H1 (cell line): ENCODE measurements at regions not wholly inside any gene's neighbourhood (a gene's known extent, or its start where the extent isn't known, plus 50 kb on each side); places are given as distances from the start of the nearest gene placed in this dataset.

Experiments
- CTCF ChIA-PET: fragments of 300-600 bp; sonication (Branson Sonifier 250); formaldehyde crosslinking; loops from one replicate; lab custom pipeline; 2021; ENCODE audit not compliant: partially characterized antibody; lab: Charles Lee
- POLR2A ChIA-PET: fragments of 300-600 bp; sonication (Branson Sonifier 250); formaldehyde crosslinking; loops from one replicate; lab custom pipeline; 2021; ENCODE audit warnings: inconsistent platforms; ENCODE audit not compliant: partially characterized antibody; lab: Charles Lee
- DNase-seq, 2 experiments: peaks; one replicate each; pipeline versions ENCODE4 v3.0.0 to v3.0.0-alpha.2; 2010 to 2022; ENCODE audit warnings: low spot score in 2 of 2, low read depth in 1 of 2, mixed read lengths in 1 of 2
- FAIRE-seq: peaks from 2 replicates; lab custom pipeline; 2011; peaks lifted over from hg19 to GRCh38; lab: Jason Lieb, UNC
- H2AFZ ChIP-seq: 2 replicates; pipeline ENCODE4 v1.8.1; 2012; ENCODE audit warnings: low read length, inconsistent platforms
- H2AK5ac ChIP-seq: 2 replicates; pipeline ENCODE4 v1.6.1; 2013; ENCODE audit warnings: low read depth, low read length
- H2BK120ac ChIP-seq: replicated peaks from 2 replicates; pipeline ENCODE3; 2013; ENCODE audit warnings: low read depth, low read length, inconsistent platforms
- H2BK12ac ChIP-seq: 2 replicates; pipeline ENCODE4 v1.6.1; 2013; ENCODE audit warnings: low read depth, low read length
- H2BK15ac ChIP-seq: 2 replicates; pipeline ENCODE4 v1.6.1; 2013; ENCODE audit warnings: low read length
- H2BK20ac ChIP-seq: 2 replicates; pipeline ENCODE4 v1.6.1; 2013; ENCODE audit warnings: low read length
- H2BK5ac ChIP-seq: 2 replicates; pipeline ENCODE4 v1.6.1; 2013; ENCODE audit warnings: low read depth, low read length
- H3K14ac ChIP-seq: 2 replicates; pipeline ENCODE4 v1.6.1; 2013; ENCODE audit warnings: inconsistent platforms; ENCODE audit not compliant: insufficient read length
- H3K18ac ChIP-seq: 2 replicates; pipeline ENCODE4 v1.6.1; 2013; ENCODE audit warnings: low read length; ENCODE audit errors: extremely low read depth
- H3K23ac ChIP-seq: 2 replicates; pipeline ENCODE4 v1.6.1; 2013; ENCODE audit warnings: inconsistent platforms; ENCODE audit not compliant: insufficient read length
- H3K23me2 ChIP-seq: 2 replicates; pipeline ENCODE4 v1.6.1; 2013; ENCODE audit warnings: low read depth, low read length
- H3K27ac ChIP-seq: 2 replicates; pipeline ENCODE4 v1.6.1; 2011; ENCODE audit warnings: low read depth, low read length, inconsistent platforms
- H3K27me3 ChIP-seq, 4 experiments: replicated peaks in 1 of 4; 1 replicate in 1 of 4; 2 replicates in 3 of 4; pipeline versions ENCODE4 v1.6.1 to v1.8.1; 2011 to 2013; ENCODE audit warnings: low read length in 3 of 4, mild to moderate bottlenecking in 3 of 4, inconsistent platforms in 2 of 4, mixed read lengths in 2 of 4, moderate library complexity in 1 of 4; ENCODE audit not compliant: control insufficient read depth in 3 of 4, insufficient read depth in 3 of 4; ENCODE audit errors: extremely low read depth in 1 of 4
- H3K36me3 ChIP-seq, 4 experiments: 2 replicates each; pipeline versions ENCODE4 v1.6.1 to v1.8.1; 2011 to 2013; ENCODE audit warnings: mild to moderate bottlenecking in 4 of 4, low read length in 3 of 4, moderate library complexity in 2 of 4, control low read depth in 1 of 4, inconsistent platforms in 1 of 4; ENCODE audit not compliant: insufficient read depth in 4 of 4, control insufficient read depth in 2 of 4
- H3K4ac ChIP-seq: replicated peaks from 2 replicates; pipeline ENCODE3; 2013; ENCODE audit warnings: low read length, low read depth, mixed read lengths, inconsistent platforms; ENCODE audit not compliant: insufficient read length
- H3K4me1 ChIP-seq, 4 experiments: replicated peaks in 1 of 4; 1 replicate in 1 of 4; 2 replicates in 3 of 4; pipeline versions ENCODE4 v1.6.1 to v1.8.1; 2011 to 2013; ENCODE audit warnings: low read length in 3 of 4, inconsistent platforms in 2 of 4, mixed read lengths in 1 of 4; ENCODE audit not compliant: insufficient read depth in 4 of 4, control insufficient read depth in 3 of 4
- H3K4me2 ChIP-seq, 2 experiments: 2 replicates each; pipeline versions ENCODE4 v1.6.1 to v1.8.1; 2011 to 2013; ENCODE audit warnings: low read depth in 2 of 2, low read length in 2 of 2, control low read depth in 1 of 2, inconsistent platforms in 1 of 2, mild to moderate bottlenecking in 1 of 2; ENCODE audit not compliant: insufficient read depth in 1 of 2
- H3K4me3 ChIP-seq, 4 experiments: fragments of 200-600, 300-600 bp in 1 of 4; sonication (generic), shearing (Covaris generic), sonication (Bioruptor Twin) in 1 of 4; 2 replicates each; pipeline versions ENCODE4 v1.5.1 to v1.8.1; 2011 to 2016; ENCODE audit warnings: low read length in 4 of 4, low read depth in 3 of 4, control low read depth in 2 of 4, inconsistent platforms in 2 of 4, mild to moderate bottlenecking in 2 of 4, mixed read lengths in 1 of 4, moderate library complexity in 1 of 4; ENCODE audit not compliant: insufficient read depth in 2 of 4; ENCODE audit errors: extremely low read depth in 1 of 4
- H3K56ac ChIP-seq: replicated peaks from 2 replicates; pipeline ENCODE3; 2013; ENCODE audit warnings: low read depth, mild to moderate bottlenecking, mixed read lengths, low read length, inconsistent platforms; ENCODE audit not compliant: insufficient read length
- H3K79me1 ChIP-seq: 2 replicates; pipeline ENCODE4 v1.6.1; 2013; ENCODE audit warnings: low read depth, low read length, control low read depth
- H3K79me2 ChIP-seq, 2 experiments: 2 replicates each; pipeline versions ENCODE4 v1.6.1 to v1.8.1; 2012 to 2013; ENCODE audit warnings: low read length in 2 of 2, mild to moderate bottlenecking in 2 of 2, inconsistent platforms in 1 of 2; ENCODE audit not compliant: insufficient read depth in 2 of 2, control insufficient read depth in 1 of 2
- H3K9ac ChIP-seq, 4 experiments: replicated peaks in 1 of 4; 1 replicate in 1 of 4; 2 replicates in 3 of 4; pipeline versions ENCODE4 v1.6.1 to v1.8.1; 2011 to 2013; ENCODE audit warnings: low read depth in 3 of 4, low read length in 3 of 4, control low read depth in 2 of 4, mild to moderate bottlenecking in 2 of 4, moderate library complexity in 2 of 4, inconsistent platforms in 1 of 4; ENCODE audit errors: extremely low read depth in 1 of 4
- H3K9me3 ChIP-seq, 2 experiments: 2 replicates each; pipeline versions ENCODE4 v1.6.1 to v1.8.1; 2012 to 2013; ENCODE audit warnings: mild to moderate bottlenecking in 2 of 2, moderate library complexity in 2 of 2, control low read depth in 1 of 2, inconsistent platforms in 1 of 2, low read depth in 1 of 2, low read length in 1 of 2, mixed read lengths in 1 of 2; ENCODE audit not compliant: insufficient read depth in 2 of 2
- H4K20me1 ChIP-seq, 2 experiments: replicated peaks in 1 of 2; 2 replicates each; pipeline versions ENCODE3 to v1.8.1; 2011 to 2013; ENCODE audit warnings: inconsistent platforms in 2 of 2, low read length in 2 of 2, mild to moderate bottlenecking in 1 of 2; ENCODE audit not compliant: insufficient read depth in 2 of 2, control insufficient read depth in 1 of 2
- H4K5ac ChIP-seq: 2 replicates; pipeline ENCODE4 v1.6.1; 2013; ENCODE audit warnings: low read length, low read depth, mixed read lengths, inconsistent platforms; ENCODE audit not compliant: insufficient read length
- H4K8ac ChIP-seq: 2 replicates; pipeline ENCODE4 v1.8.0; 2013; ENCODE audit warnings: mild to moderate bottlenecking, moderate library complexity, low read length, inconsistent platforms; ENCODE audit not compliant: insufficient read depth; ENCODE audit errors: extremely low read depth
- H4K91ac ChIP-seq: replicated peaks from 2 replicates; pipeline ENCODE3; 2013; ENCODE audit warnings: low read length, mixed read lengths, inconsistent platforms; ENCODE audit not compliant: insufficient read length
- CEBPB ChIP-seq: IDR thresholded peaks from 2 replicates; pipeline ENCODE4 v1.6.1; 2012; ENCODE audit warnings: low read depth, low read length
- CHD1 ChIP-seq: IDR thresholded peaks from 2 replicates; pipeline ENCODE4 v1.6.1; 2012; ENCODE audit warnings: low read depth, low read length, improper control_type of control experiment
- CREB1 ChIP-seq: IDR thresholded peaks from 2 replicates; pipeline ENCODE4 v1.6.1; 2012; ENCODE audit warnings: inconsistent platforms
- CTCF ChIP-seq, 3 experiments: IDR thresholded peaks; 1 replicate in 2 of 3; 2 replicates in 1 of 3; pipeline versions ENCODE4 v1.5.1 to v1.6.1; 2011; ENCODE audit warnings: low read length in 3 of 3, mild to moderate bottlenecking in 3 of 3, inconsistent platforms in 2 of 3, low read depth in 1 of 3, moderate library complexity in 1 of 3; ENCODE audit not compliant: insufficient read depth in 1 of 3; ENCODE audit errors: control extremely low read depth in 1 of 3
- GTF2F1 ChIP-seq: IDR thresholded peaks from 2 replicates; pipeline ENCODE4 v1.6.1; 2012; ENCODE audit warnings: low read depth, low read length, improper control_type of control experiment, borderline replicate concordance
- HDAC6 ChIP-seq: IDR thresholded peaks from one replicate; pipeline ENCODE4 v1.7.1; 2012; ENCODE audit warnings: low read depth, mild to moderate bottlenecking, inconsistent platforms, low read length, moderate library complexity
- RBBP5 ChIP-seq: IDR thresholded peaks from 2 replicates; pipeline ENCODE4 v1.7.1; 2012; ENCODE audit warnings: low read depth, mild to moderate bottlenecking, inconsistent platforms, low read length, moderate library complexity, borderline replicate concordance
- SAP30 ChIP-seq: fragments of 300-600 bp; sonication (generic); IDR thresholded peaks from 2 replicates; pipeline ENCODE4 v1.7.1; 2012; ENCODE audit warnings: low read length, moderate library complexity, mild to moderate bottlenecking, inconsistent platforms; ENCODE audit not compliant: insufficient read depth, insufficient replicate concordance
- SIX5 ChIP-seq: IDR thresholded peaks from 2 replicates; pipeline ENCODE4 v1.6.1; 2011; ENCODE audit warnings: mild to moderate bottlenecking, low read depth, low read length
- TBP ChIP-seq: IDR thresholded peaks from 2 replicates; pipeline ENCODE4 v1.6.1; 2011; ENCODE audit warnings: low read depth, low read length, improper control_type of control experiment
- TCF12 ChIP-seq: IDR thresholded peaks from 2 replicates; pipeline ENCODE4 v1.6.1; 2011; ENCODE audit warnings: low read depth, mild to moderate bottlenecking, low read length
- WGBS, 2 experiments: shearing (Covaris generic) in 1 of 2; methylation state at CpG; one replicate each; pipeline versions ENCODE4 v1.1.6 to v1.1.7; 2013 to 2015; ENCODE audit warnings: low lambda C conversion rate in 2 of 2, mixed read lengths in 2 of 2, inconsistent platforms in 1 of 2, low coverage in 1 of 2, missing lambda C conversion rate in 1 of 2; ENCODE audit not compliant: insufficient replicate concordance in 2 of 2, insufficient coverage in 1 of 2, insufficient read length in 1 of 2; ENCODE audit errors: extremely low coverage in 1 of 2, missing lambda C conversion rate in 1 of 2; 5-methylcytosine and 5-hydroxymethylcytosine counted together

GRCh38 chr4:22997358-22998224 lies 304.9 kb downstream of the GBA3 start:
- Histone ChIP-seq H3K27ac (no peak overlapping the region), H2AK5ac (no peak overlapping the region), H3K23ac (no peak overlapping the region), H4K91ac (no peak overlapping the region), H3K79me2 (no peaks in the 10 kb centered on the region), H2BK15ac (no peak overlapping the region), H3K79me1 (no peaks in the 10 kb centered on the region), H3K36me3 (no peaks in the 10 kb centered on the region), H3K9me3 (no peaks in the 10 kb centered on the region), H3K18ac (no peak overlapping the region), H3K4ac (no peak overlapping the region), H2BK12ac (no peak overlapping the region), H3K56ac (no peak overlapping the region), H3K4me3 (no peak overlapping the region), H3K9ac (no peak overlapping the region), H4K20me1 (no peaks in the 10 kb centered on the region), H3K27me3 (peaks cover 0 to 1% (median 0%) of the 10 kb centered on the region in 4 experiments; a peak in 1 of 7 replicates), H2BK5ac (no peak overlapping the region), H3K14ac (no peak overlapping the region), H2AFZ (no peak overlapping the region), H2BK20ac (no peak overlapping the region), H4K8ac (no peak overlapping the region), H4K5ac (no peak overlapping the region), H3K4me2 (no peak overlapping the region), H3K4me1 (no peaks in the 10 kb centered on the region), H3K23me2 (no peaks in the 10 kb centered on the region), H2BK120ac (no peak overlapping the region)
- FAIRE-seq (no peak), DNase-seq (no peak)
- CTCF ChIA-PET, result no interaction called here
- 97% methylated on average over 12 of the region's 12 CpGs; no CpG with 5 or more reads in 1 of the 2 experiments for WGBS, 2 experiments
- POLR2A ChIA-PET, result no interaction called here
- TF ChIP-seq GTF2F1 (no peak), TBP (no peak), RBBP5 (no peak), HDAC6 (no peak), CHD1 (no peak), SIX5 (no peak), SAP30 (no peak), CREB1 (no peak), CTCF (IDR thresholded peaks at IDR 0.05; ENCODE audit: control extremely low read depth in 1 of 3, insufficient read depth in 1 of 3, low read depth in 1 of 3, low read length in 3 of 3) (no peak), TCF12 (no peak), CEBPB (no peak)
